ENCODE measurements at regions not wholly inside any gene's neighbourhood (a gene's known extent, or its start where the extent isn't known, plus 50 kb on each side); places are given as distances from the start of the nearest gene placed in this dataset.

DNA sequence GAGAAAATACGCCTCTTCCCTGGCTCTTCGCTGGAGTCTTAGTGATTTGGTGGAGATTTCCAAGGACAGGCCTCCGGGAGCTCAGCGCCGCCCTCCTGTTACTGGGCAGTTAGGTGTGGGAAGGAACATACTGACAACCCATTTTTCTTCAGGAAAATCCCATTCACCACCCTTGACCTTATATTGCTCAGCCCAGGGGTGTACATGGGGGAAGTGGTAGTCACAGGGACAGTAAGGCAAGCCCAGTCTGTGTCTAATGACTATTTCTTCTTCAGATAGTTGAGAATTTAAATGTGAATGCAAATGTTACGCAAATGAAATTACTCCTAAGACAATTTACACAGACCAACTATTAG lies 119.4 kb downstream of the UQCRFS1 start:
- DNase-seq, result no peak

DNA sequence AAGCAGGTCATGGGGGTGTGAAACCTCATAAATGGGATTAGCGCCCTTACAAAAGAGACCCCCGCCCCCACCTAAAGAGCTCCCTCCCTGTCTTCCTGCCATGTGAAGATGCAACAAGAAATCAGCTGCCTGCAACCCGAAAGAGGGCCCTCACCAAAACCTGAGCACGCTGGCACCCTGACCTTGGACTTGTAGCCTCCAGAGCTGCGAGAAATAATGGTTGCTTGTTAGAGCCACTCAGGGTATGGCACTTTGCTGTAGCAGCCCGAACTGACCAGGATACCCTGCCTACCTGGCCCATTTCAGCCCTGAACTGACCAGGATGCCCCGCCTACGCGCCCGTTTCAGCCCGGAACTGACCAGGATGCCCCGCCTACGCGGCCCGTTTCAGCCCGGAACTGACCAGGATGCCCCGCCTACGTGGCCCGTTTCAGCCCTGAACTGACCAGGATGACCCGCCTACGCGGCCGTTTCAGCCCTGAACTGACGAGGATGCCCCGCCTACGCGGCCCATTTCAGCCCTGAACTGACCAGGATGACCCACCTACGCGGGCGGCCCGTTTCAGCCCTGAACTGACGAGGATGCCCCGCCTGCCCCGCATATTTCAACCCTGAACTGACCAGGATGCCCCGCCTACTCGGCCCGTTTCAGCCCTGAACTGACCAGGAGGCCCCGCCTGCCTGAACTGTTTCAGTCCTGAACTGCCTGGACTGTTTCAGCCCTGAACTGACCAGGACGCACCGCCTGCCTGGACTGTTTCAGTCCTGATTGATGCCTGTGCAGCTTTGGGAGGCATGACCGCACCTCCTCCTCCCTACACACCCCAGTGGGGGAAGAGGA lies 120.0 kb downstream of the UQCRFS1 start:
- no peak for DNase-seq

DNA sequence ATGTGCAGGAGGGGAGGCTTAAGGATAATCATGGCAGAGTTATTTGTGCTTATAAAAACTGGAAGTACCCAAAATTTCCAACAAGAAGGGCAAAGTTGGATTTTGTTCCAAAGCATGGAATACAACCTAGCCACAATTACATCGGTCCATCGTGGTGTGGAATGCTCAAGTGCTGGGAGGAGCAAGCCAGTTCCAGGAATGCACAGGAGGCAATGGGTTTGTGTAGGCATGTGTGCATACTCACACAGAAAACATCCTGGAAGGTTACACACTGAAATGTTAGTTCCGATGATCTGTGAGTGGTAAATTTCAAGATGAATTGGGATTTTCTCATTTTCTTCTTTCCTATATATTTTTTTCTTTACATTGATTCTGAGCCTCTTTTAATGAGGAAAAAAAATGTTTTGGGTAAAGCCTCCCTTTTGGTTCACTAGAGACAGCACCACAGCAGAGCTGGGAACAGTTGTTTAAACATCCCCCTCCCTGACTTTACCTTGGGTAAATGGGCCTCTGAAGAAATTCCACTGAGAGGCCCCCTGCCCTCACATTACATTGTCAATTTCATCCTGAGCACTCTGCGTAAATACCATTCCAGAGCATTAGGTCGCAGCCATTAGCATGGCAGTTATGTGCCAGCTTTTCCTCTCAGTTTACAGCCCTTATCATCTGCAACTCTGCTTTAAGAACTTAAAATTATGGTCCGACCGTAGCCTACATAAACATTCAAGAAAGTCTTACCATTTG lies 122.0 kb downstream of the UQCRFS1 start:
- DNase-seq, result no peak

DNA sequence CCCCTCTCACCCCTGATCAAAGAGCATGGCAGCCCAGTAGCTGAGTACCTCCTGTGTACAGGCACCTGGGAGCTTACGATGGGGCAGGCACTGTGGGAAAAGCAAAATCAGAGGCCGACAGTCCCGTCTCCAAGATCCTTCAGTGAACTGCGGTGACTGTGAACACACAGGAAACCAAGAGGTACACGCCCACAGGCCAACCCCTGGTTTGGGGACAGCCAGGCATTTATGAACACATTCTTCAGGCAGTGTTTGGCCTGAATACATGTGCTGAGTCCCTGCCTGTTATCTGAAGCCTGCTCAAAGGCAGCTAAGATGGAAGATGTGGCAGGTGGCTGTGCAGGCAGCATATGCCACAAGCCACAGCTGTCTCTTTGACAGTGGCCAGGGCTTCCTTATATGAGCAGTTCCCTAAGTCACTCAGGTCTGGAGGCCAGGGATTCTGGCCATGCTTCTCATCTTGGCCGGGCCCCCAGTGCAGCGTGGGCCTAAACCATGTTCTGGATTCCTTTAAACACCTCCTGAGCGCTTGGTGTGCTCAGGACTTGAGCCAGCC lies 123.6 kb downstream of the UQCRFS1 start:
- no peak for DNase-seq

GRCh38 chr19:29088761-29089160 lies 124.2 kb downstream of the UQCRFS1 start:
- no peak for DNase-seq

- no peak for DNase-seq
Measured at GRCh38 chr19:29086646-29087045, 126.3 kb downstream of the UQCRFS1 start.

- no peak for DNase-seq
Measured at GRCh38 chr19:29086182-29086581, 126.8 kb downstream of the UQCRFS1 start.

- DNase-seq, result no peak
Measured at GRCh38 chr19:29085630-29086029, 127.3 kb downstream of the UQCRFS1 start.

GRCh38 chr19:29085206-29085605 lies 127.7 kb downstream of the UQCRFS1 start:
- no peak for DNase-seq

DNA sequence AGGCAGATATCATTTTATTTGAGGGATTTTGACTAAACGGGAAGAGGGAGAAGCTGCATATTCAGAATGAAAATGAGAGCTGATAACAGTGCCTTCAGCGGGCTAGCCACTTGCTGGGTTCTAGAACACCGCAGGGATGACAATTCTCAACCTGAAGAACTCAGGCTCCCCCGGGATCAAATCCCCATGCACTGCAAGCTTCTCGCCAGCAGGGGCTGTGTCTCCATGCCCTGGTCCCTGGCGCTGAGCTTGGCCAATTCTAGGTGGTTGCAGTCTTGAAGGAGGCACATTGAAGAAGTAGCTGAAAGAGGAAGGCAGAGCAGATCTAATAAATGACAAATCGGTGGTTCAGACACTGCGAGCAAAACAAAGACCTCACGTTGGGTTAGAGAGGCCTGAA lies 128.7 kb downstream of the UQCRFS1 start:
- no peak for DNase-seq

- DNase-seq, result no peak
Measured at GRCh38 chr19:29083863-29084262, 129.1 kb downstream of the UQCRFS1 start.

DNA sequence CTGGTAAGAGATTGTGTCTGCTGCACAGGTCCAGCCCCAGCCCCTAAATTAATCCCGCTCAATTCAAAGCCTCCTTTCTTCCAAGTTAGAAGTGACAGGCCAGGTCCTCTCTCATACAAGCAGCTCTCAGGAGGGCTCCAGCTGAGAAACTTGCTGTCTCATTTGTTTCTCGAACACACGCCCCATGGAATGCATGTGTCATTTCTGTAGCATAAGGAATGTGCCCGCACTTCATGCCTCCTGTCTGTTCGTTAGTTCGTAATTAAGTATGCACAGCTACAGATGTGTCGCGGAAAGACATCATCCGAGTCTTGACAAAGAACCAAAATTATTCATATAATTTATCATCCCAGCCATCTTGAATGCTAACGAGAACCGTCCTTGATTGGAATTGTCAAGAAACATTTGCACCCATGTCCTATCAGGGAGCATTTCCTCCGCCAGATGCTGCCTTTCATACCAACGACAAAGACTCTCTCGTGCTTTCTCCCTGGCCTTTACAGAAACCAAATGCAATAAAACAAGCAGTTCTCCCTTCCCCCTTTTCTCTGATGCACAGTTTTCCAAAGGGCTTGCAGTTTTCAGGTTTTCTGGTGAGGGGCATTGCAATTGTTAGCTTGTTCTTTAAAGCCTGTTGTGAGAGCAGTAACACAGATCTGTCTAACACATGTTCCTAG lies 133.5 kb downstream of the UQCRFS1 start:
- no peak for DNase-seq

DNA sequence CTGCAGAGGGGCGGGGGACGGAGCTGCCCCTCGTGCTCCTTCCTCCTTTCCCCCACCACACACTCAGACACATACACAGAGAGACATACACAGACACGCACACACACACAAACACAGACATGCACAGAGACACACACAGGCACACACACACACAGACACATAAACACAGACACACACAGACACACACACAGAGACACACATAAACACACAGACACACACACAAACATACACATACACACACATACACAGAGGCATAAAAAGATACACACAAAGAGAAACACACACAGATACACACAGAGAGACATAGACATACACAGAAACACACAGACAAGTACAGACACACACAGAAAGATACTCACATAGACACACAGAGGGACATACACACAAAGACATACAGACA lies 136.0 kb downstream of the UQCRFS1 start:
- no peak for DNase-seq

DNA sequence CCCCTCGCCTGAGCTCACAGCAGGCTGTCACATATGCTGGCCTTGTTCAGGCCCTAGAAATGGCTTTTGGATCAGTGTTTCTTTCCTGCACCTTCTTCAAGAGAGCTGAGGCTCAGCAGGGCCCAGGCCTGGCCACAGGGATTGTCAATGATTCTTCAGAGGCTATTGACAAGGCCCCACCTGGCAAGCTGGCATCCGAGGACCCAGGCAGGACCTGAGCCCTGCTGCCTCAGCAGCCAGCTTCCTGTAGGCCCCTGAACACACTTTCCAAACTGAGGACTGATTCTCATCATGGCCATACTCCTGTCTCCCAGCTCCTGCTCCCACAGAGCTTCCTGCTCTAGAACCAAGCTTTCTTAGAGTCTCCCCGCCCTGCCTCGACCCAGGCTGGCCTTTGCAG lies 136.8 kb downstream of the UQCRFS1 start:
- no peak for DNase-seq

DNA sequence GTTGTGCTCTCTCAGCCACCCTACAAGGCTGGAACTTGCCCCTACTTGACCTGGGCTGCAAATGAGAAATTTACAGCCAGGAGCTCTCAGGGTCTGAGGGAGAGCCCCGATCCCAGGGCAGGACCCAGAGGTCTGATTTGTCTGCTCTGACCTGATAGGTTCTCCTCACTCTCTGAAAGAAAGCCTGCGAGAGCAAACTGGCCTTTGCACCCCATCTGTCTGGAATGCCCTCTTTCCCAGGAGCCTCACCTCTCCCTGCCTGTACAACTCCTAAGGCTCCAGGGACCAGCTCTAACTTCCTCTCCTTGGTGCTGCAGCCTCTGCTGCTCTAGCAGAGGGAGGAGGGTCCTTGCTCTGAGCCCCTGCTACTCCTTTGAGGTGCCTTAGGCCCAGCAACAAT lies 137.8 kb downstream of the UQCRFS1 start:
- no peak for DNase-seq

DNA sequence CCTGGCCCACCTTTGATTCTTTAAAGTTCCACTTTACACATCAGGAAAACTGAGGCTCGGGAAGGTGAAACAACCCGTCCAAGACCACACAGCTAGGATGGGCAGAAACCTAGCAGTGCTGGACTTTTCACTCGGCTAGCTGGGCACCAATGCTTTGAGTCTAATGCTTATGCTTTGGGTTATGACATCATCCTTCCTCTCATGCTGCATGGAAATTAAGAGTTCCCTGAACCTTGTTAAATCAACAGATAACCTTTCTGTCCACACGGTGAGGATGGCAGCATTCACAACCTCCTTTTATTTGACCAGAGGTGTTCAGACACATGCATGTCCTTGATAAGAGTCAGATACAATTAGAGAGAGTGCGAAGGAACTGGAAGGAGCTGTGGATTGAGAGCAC lies 138.4 kb downstream of the UQCRFS1 start:
- no peak for DNase-seq

DNA sequence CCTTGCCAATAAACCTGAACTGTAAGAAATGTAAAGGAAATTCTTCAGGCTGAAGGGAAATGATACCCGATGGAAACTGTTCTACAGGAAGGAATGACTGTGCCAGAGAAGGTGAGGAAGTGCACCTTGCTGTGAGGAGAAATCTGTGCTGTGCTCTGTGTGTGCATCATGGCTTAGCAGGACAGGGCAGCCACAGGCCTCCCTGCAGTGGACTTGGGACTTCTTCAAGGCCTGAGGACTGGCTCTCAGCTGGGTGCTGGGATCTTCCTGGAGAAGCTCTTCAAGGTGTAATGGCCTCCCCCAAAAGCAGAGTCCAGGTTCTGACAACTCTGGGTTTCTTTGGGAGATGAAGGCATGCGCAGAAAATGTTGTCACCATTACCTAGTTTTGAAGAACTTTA lies 145.1 kb downstream of the UQCRFS1 start:
- DNase-seq, result no peak

DNA sequence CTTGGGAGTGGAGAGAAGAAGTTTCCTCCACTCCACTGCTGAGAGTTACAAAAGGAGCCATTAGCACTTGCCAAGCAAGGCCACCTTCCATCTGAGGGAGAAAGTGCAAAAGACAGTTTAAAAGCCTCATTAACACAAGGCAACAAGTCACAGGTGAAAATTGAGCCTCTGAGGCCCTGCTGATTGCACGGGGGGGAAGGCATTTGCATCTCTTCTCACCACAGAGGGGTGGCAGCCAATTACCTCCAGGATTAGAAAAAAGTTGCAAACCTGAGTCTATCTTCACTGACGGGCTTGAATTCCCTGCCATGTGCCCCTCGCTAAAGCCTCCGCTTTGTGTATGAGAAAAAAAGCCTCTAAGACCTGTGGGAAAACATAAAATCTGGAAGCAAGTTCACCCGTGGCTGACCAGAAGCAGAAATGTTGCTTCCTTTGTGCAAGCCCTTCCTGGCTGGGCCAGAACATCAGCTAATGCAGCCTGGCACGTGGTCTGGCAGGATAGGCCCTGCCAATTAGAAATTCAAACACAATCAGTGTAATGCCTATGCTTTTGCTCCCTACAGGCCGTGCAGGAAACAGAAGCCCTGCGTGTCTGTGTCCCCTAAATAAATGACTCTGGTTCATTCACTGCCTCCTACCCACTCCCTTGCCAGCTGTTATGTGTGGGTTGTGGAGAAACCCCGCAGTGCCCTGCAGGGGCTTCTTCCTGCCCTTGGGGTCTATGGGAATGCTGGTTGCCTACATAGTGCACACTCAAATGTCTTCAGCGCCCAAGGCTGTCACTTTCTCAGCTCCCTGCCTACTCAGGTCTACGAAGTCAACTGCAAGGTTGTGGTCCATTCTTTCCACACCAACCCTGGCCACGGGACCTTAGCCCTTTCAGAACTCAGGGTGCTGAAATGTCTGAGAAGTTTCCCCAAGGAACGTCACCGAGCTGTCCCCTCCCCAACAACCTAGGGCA lies 150.2 kb downstream of the UQCRFS1 start:
- DNase-seq, result no peak

DNA sequence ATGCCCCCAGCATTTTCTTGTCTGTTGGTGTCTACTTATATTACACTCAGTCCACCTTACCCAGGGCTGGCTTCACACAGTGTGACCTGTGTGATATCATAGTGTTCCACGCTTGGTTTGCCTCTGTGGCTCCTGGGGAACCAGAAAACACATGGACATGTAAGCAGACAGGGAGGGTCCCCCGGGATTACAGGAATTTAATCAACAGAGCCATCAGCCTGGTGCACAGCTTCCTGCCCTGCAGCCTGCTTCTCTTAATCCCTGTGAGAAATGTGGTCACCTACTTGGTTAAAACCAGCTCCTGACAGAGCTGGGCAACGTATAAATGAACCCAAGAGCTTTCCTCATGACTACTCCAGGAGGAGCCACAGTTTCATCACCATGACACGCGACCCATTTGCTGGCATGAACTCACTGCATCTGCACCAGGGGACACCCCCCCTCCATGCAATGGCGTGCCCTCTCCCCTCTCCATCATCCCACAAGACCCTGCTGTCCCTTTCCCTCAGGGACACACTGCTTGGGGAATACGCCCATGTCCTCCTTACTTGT lies 152.1 kb downstream of the UQCRFS1 start:
- no peak for DNase-seq

- no peak for DNase-seq
Measured at GRCh38 chr19:29056535-29056934, 156.4 kb downstream of the UQCRFS1 start.

GRCh38 chr19:29054886-29055675 lies 157.9 kb downstream of the UQCRFS1 start:
- no peak for DNase-seq
